ENCODE measurements at regions not wholly inside any gene's neighbourhood (a gene's known extent, or its start where the extent isn't known, plus 50 kb on each side); places are given as distances from the start of the nearest gene placed in this dataset.

DNA sequence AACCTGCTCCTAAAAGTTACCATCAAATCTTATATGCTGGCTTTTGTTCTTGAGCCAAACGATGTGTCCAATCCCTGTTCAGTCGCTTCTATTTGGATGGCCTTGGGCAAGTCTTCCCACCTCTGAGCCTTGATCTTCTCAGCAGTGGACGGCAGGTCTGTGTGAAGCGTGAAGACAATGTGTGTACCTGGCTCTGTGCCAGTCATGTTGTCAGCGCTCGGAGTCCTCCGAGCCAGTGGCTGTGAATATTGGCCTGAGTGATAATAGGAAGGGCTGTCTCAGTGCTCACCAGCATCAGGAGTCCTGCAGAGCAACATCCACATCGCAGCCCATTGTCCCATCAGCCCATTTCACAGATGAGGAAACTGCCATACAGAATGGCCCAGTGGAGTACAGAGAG is 219.0 kb downstream of the CDC5L start:
- DNase-seq = peak in 1 of 56 donors; percentile 25

DNA sequence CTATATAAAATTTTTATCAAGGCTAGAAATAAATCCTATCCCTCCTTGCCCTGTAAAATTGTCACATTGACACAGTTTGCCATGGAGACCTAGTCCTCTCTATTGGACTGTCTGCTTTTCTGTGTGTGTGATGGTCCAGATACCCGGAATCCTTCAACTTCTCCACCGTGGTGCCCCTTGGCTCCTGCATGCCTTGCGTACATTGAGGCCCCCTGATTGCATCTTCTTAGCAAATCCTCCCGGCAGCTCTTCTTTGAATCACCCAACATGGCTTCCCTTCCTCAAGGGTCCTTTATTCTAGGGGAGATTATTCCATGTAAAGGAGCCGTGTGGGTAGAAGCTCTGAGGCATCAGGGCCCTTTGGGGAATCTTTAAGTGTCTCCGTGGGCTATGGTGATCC is 219.5 kb downstream of the CDC5L start:
- no peak for DNase-seq

DNA sequence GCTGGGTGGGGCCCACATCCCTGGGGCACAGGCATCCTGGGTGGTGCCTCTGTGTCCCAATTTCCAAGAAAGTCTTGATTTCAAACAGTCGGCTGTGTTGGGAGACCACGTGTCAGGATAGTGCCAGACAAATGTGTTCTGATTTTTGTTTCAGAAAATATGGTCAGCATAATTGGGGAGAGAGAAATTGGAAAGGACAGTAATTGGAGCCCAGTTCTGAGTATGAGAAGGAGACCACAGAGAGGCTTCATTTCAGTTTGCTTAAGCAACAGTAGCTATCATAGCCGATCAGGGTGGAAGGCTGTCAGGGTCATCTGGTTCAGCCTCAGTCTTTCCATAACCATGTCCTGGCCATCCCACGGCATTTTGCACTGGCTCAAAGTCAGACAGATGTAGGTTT is 220.7 kb downstream of the CDC5L start:
- DNase-seq = no peak

DNA sequence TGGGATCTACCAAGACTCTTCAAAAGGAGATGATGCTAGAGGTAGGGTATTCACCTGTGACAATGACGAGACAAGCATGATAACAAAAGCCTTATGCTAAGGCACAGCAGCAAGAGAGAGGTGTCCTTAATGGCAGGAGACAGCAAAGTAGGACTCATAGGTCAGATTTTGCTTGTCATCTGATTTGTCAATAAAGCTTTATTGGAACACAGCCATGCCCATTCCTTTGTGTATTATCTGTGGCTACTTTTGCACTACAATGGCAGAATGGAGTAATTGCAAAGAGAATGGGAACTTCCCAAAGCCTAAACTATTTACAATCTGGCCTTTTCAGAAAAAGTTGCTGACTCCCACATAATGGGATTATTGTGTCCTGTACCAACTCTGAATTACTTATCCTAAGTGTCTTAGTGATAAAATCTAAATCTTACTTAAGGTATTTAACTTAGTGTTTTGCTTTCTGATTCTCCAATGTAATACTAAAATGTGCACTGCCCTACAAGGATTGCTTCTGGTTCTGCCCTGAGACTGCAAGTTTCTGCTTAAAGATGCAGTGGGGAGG is 221.6 kb downstream of the CDC5L start:
- DNase-seq = no peak

DNA sequence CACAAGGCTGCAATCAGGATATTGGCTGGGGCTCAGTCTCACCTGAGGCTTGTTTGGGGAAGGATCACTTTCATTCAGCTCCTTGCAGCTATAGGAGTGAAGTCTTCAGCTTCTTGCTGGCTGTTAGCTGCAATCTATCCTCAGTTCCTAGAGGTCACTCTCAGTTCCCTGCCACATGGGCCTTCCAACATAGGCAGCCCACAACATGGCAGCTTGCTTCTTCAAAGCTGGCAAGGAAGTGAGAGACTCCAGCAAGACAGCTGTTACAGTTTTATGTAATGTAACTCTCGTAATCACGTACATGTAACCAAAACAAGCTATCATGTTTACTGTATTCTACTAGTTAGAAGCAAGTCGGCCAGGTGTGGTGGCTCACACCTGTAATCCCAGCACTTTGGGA is 226.9 kb downstream of the CDC5L start:
- no peak for DNase-seq

DNA sequence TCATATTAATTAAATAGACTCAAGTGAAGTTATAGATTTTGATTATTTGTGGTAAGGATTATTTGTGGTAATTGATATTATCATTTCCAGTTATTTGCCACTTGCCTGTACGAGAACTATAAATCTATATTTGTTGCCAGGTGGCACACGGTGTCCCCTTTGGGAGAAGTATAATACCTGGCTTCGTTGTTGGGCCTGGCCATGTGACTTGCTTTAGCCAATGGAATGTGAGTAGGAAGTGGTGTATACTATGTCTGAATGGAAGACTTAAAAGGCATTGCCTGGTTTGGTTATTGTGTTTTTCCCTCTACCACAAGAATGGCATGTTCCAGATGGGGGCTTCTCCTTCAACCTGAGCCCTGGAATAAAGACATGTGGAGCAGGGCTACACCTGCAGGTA is 228.1 kb downstream of the CDC5L start:
- no peak for DNase-seq

DNA sequence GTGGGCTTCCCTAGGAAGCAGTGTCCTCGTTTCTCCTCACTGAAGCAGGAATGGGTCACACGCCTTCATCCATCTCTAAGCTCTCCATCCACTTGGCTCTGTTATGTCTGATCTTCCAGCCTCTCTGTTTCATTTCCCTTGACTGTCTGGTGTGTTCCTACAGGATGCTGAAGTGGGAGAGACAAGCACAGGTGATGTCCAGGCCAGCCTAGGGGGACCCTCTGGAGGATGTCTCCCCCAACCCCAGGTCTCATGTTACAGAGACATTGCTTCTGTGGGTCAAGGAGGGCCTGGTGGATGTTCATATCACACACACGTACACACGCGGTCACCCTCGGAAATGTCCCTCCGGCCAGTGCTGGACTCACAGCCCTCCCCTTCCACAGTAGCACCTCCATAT is 229.9 kb downstream of the CDC5L start:
- no peak for DNase-seq

DNA sequence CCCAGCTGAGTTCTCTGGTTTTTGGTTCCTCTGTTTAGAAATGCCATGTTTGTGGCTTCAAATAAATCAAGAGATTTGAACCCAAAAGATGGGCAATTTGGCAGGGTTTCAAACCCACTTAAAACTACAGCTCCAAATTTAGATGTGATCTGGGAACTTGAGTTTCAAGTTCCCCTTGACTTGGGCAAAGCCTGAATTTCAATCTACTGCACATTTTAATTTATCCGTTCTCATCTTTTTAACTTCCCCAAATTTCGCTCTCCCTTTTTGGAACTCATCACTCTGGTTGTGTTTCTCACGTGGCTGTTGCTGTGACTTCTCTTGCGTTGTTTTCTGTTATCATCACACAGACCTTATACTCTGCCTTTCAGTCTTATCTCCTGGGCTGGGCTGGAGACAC is 230.9 kb downstream of the CDC5L start:
- no peak for DNase-seq

DNA sequence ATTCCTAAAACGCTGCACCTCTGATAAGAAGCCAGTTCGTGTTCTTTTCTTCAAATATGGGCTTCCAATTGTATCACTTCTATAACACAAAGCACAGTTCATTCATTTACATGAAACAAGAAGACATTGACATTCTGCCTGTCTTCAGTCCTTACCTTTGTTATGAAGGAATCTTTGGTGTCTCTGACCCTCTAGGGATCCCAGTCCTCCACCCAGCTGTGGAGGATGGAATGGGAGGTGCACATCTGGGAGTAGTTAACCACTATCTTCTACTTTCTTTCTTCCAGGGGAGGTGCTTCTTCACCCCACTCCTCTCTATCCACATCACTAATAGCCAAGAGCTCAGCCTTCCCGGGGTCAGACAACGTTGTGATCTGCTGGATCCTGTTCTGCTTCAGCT is 233.4 kb downstream of the CDC5L start:
- no peak for DNase-seq

DNA sequence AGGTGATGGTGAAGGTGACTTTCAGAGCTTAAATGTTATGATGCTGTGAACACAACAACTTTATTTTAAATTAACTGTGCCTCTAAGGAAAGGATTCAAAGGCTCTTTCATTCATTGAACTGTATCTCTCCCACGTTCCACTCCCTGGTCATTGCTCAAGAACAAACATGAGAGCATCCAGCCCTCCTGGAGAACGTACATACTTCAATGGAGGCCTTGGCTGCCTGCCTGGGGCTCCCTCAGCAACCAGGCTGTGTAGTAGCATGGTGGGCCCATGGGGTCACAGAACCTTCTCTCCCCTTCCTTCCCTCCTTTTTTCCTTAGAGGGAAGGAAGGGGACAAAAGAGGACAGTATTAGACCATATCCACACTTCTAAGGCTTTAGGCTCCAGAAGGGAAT is 234.3 kb downstream of the CDC5L start:
- no peak for DNase-seq

DNA sequence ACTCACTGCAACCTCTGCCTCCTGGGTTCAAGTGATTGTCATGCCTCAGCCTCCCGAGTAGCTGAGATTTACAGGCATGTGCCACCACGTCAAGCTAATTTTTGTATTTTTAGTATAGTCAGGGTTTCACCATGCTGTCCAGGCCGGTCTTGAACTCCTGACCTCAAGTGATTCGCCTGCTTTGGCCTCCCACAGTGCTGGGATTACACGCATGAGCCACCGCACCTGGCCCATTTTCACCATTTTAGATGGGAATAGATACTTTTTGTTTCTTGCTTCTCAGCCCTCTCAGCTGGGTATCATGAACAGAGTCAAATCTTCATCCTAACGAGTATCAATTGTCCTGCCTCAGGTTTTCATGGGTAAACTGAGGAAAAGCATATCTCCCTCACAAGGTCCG is 235.0 kb downstream of the CDC5L start:
- no peak for DNase-seq

DNA sequence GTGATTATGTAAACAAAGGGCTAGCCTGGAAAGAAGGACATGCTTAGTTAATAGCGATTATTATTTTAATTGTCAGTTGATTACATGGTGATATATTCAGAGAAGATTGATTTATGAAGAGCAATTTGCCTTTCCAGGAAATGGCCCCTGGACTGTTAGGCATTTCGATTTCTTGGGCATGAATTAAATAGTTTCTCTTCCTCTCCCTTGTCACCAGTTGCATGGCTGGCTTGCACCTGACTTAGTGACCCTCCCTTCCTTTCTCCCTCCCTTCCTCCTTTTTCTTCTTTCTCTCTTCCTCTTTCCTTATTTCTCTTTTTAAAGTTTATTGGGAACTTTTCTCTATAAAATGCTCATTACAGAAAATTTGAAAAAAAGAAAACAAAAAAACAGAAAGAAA is 235.4 kb downstream of the CDC5L start:
- DNase-seq = no peak

DNA sequence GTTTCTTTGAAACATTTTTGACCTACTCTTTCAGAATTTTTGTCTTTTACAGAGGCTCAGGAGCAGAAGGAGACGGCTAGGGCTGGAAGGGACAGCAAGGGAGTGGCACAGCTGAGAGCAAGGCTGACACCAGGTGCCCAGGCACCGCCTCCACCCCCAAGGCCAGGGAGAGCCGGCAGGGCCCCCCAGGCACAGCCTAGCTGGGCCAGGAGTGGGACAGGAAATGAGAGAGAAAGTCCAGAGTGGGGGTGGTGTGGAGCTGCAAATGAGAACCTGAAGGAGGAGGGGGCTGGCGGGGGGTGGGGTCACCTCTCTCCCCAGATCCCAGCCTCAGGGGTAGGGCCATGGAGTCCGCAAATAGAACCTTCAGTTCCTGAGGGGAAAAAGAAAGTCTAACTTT is 236.7 kb downstream of the CDC5L start:
- no peak for DNase-seq

DNA sequence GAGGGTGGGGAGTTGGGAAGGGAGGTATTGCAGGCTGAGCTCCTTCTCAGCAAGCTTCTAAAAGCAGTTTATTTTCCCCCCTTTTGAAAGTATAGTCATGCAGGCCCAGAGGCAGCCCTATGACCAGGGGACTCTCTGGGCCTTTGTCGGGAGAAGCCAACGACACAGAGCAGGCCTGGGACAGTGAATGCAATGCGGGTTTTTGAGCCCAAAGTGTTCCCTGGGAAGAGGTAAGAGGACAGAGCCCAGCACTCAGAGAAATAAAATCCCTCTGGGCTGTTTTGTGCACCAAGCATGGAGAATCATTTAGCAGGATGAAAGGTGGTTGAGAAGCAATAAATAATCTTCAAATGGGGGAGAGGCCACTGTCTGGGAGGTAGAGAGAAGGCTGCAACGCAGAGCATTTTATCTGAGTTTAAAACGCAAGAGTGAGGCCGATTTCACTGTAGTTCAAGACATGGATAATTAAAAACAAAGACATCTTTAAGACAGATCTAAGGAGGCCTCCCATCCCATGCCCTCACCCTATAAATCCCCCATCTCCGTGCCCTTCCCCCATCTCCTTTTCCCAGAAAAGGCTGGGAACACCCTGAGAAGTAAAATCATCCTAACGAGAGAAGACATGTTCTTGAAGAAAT is 237.5 kb downstream of the CDC5L start:
- no peak for DNase-seq

DNA sequence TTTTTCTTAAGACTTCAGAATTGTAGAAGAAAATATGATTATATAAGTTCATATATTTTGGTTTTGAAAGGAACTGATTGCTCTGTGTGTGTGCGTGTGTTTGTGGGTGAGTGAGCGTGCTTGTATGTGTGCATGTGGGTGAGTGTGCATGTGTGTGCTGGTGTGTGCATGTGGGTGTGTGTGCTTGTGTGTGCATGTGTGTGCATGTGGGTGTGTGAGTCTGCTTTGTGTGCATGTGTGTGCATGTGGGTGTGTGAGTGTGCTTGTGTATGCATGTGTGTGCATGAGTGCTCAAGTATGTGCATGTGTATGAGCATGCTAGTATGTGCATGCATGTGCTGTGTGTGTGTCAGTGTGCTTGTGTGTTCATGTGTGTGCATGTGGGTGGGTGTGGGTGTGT is 238.5 kb downstream of the CDC5L start:
- no peak for DNase-seq

DNA sequence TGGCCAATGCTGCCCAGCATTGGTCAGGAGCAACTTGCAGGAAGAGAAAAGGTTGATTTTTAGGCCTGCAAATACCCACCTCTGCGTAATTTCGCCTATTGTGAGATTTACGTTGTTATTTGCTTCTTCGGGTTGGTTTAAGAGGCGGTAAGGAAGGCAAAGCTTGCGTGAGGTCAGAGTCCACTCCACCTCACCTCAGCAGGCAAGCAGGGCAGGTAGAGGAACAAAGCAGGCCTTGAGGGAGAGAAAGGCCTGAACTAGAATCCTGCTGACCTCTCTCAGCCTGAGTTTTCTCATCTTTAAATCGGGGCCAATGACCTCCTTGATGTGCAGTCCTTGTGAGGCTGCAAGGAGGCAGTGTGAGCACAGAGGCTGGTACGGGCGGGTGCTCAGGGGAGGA is 239.1 kb downstream of the CDC5L start:
- DNase-seq = no peak

DNA sequence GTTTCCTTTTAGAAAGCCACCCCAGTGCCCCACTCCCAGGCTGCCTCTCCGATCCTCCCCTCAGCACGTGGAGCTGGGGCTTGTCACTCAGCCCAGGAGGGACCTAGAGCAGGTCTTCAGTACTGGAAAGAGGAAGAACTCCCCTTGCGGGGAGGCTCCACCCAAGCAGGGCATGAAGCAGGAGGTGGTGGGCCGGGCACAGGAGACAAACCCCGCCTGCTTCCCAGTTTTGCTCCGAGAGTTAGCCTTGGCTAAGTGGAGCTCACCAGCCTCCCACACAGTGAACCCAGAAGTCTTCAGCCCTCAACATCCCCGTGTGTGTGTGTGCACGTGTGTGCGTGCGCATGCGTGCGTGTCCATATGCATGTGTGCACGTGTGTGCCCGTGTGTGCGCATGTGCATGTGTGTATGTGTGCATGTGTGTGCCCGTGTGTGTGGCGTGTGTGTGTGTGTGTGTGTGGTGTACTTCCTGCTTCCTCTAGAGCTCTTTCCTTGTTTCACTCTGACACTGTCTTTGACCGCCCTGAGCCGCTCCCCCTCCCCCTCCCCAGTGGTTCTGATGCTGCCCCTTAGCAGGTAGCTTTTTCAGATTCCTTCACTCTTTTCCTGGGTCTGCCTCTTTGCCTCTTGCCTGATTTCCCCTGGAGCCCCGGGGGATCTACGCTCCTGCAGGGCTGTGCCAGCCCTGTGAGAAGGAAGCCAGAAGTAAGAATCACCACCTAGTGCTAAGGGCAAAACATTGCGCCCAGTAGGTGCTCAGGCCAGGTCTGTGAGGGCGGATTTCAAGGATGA is 239.8 kb downstream of the CDC5L start:
- DNase-seq = peak in 16 of 56 donors; percentile 1 to 45 (median 11)

DNA sequence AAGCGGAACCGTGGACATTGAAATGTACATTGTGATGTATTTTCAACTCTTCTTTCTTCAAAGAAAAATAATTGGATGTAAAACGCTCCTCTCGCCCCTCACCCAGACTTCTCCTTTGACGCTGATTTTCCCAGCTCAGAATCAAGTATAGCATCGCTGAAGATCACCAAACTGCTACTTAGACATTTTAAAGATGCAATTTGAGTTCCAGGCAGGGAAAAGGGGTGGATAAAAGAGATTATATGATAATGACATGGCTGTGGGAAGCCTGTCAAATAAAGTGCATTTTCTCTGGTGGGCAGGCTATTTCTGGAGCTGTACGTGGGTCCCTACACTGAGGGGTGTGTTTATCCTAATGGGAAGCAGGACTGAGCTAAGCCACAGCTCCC is 240.4 kb downstream of the CDC5L start:
- no peak for DNase-seq

DNA sequence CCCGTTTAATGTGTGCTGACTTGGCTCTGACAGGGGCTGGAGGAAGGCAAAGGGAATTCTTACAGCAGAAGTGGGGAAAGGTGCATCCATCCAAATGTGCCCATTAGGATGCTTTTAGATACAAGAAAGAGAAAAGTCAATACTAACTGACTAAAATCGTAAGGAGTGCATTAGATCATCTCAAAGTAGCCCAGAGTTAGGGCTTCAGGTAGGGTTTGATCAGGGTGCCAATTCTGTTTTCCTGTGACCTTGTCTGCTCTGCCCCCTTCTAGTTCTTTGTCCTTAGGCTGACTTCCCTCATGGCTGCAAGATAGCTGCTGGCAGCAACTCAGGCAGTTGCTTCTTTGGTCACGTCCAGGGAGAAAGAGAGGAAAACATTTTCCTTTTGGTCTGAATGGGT is 240.8 kb downstream of the CDC5L start:
- no peak for DNase-seq

DNA sequence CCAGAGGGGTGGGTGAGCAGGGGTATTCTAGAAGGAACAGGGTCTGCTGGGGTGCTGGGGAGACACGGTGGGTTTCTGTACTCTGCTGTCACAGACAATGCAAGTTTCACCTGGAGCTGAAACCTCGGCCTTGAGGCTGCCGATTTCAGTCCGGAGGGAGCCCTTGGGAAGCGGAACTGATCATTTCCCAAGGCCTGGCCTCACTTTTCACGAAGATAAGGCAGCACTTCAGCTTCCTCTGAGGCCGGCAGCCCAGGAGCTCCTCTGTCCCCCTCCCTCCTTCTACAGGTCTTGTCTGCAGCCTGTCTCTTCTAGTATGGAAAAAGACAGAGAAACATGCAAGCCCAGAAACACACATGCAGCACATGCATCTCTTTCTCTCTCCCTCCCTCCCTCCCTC is 242.1 kb downstream of the CDC5L start:
- no peak for DNase-seq

DNA sequence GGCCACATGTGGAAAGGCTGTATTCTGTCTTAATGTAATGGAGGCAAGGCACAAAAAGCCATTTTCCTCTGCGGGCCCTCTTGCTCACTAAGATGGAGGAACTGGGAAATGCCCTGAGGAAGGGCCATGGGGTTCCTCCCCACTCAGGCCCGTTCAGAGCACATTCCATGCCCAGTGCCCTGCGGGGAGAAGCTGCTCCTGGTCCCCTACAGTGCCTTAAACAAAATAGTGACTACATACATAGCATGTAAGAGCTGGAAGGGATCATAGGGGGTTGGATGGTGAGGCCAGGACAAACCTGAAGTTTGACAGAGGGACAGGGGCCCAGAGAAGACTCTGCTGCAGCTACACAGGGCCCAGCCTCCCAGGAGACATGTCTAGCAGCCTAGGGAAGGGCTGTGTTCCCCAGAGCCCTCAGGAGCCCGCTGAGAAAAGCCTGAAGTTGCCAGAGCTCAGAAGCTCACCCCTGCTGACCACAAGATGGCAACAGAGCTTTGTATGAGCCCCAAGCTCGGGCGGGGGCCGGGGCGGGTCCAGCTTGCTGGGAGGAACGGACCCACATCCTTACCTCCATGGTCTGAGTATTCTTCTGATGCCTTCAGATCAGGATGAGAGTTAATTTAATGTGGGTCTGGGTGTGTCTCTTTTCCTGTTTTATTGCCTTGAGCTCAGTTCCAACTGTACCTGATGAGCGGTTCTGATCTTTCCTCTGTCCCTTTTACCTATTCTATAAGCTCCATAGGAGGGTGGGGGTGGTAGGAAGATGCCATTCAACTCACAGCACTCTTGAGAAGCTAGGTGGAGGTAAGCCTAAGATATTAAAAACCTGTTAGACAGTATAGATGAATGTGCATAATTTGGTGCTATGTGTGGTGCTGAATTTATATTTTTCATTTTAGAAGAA is 242.9 kb downstream of the CDC5L start:
- peak in 16 of 56 donors; percentile 2 to 28 (median 8) for DNase-seq

DNA sequence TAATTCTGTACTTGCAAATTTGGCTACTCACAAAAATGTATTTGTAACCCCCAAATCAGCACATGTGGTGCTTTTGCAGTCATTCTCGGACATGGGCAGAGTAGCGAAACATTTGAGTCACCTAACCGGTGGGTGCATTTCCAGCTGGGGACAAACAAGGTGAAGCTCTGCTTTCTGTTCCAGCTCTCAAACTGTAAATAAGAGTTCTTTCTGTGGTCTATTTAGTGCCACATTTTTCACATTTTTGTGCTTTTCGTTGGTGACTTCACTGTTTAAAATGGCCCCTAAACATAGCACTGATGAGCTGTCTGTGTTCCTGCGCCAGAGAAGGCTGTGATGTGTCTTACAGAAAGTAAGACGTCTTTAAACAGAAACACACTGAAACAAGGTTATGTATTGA is 244.5 kb downstream of the CDC5L start:
- no peak for DNase-seq

Measured in amygdala (tissue), 56 donors.